ENCODE measurements at regions not wholly inside any gene's neighbourhood (a gene's known extent, or its start where the extent isn't known, plus 50 kb on each side); places are given as distances from the start of the nearest gene placed in this dataset.

DNA sequence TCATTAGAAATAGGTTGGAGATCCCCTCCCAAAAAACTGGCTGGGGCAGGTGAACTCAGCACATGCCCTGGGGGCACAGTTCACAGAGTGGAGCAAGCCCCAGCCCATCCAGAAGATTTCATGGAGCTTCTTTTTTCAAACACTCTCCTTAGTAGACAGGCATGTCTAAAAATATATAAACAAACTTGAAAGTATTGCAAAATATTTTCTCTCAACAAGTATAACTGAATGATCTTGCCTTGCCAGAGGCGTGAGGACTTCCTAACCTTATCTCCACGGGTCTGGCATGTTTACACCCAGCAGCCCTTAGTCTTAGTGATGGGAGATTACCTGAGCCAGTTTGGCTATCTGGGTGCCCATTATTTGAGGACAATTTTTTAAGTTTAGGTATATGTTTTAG is 107.1 kb downstream of the QRSL1 start:
- DNase-seq (ENCODE audit: extremely low read depth, low read depth): no peak
- H3K4me3 ChIP-seq (replicated peaks; ENCODE audit: low read depth, low read length): no peak overlapping the region
- TF ChIP-seq, protein P1, sequence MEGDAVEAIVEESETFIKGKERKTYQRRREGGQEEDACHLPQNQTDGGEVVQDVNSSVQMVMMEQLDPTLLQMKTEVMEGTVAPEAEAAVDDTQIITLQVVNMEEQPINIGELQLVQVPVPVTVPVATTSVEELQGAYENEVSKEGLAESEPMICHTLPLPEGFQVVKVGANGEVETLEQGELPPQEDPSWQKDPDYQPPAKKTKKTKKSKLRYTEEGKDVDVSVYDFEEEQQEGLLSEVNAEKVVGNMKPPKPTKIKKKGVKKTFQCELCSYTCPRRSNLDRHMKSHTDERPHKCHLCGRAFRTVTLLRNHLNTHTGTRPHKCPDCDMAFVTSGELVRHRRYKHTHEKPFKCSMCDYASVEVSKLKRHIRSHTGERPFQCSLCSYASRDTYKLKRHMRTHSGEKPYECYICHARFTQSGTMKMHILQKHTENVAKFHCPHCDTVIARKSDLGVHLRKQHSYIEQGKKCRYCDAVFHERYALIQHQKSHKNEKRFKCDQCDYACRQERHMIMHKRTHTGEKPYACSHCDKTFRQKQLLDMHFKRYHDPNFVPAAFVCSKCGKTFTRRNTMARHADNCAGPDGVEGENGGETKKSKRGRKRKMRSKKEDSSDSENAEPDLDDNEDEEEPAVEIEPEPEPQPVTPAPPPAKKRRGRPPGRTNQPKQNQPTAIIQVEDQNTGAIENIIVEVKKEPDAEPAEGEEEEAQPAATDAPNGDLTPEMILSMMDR (IDR thresholded peaks at IDR 0.05; ENCODE audit: low read depth, low read length, missing control alignments): no peak

DNA sequence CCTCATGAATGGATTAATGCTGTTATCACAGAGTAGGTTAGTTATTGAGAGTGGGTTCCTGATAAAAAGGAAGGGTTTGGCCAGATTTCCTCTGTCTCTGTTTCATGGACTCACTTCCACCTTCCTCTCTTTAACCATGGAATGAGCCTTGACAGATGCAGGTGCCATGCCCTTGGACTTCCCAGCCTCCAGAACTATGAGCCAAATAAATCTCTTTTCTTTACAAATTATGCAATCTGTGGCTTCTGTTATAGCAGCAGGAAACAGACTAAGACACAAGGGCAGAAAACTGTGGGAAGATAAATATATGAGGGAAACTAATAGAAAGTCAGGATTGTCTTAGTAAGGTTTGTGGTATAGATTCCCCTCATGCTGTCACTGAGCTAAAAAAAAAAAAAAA is 106.5 kb downstream of the QRSL1 start:
- no peak for DNase-seq (ENCODE audit: extremely low read depth, low read depth)
- H3K4me3 ChIP-seq (replicated peaks; ENCODE audit: low read depth, low read length): no peak overlapping the region
- TF ChIP-seq, protein P1 (IDR thresholded peaks at IDR 0.05; ENCODE audit: low read depth, low read length, missing control alignments): no peak

DNA sequence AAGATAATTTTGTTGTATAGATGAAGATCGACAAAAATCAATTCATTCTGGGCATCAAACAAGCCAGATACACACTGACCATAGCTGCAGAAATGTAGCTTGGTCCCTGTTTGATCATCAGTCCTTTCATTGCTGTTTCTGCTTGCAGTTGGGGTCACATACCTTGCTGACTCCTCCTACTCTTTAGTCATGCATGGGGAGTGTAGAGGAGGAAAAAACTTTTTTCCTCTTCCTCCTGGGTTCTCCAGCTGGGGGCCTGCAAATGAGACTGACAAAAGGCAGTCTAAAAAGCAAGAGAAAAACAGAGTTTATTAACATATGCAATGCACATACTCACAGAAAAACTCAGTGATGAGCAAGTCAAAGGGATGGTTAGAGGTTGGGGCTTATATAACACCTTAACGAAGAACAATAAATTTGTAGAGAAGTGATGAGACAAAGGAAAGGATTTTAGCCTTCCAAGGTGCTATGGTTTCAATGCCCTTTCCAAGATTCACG is 105.8 kb downstream of the QRSL1 start:
- TF ChIP-seq, protein P1 (IDR thresholded peaks at IDR 0.05; ENCODE audit: low read depth, low read length, missing control alignments): no peak
- DNase-seq (ENCODE audit: extremely low read depth, low read depth): no peak
- no peak overlapping the region for H3K4me3 ChIP-seq (replicated peaks; ENCODE audit: low read depth, low read length)

DNA sequence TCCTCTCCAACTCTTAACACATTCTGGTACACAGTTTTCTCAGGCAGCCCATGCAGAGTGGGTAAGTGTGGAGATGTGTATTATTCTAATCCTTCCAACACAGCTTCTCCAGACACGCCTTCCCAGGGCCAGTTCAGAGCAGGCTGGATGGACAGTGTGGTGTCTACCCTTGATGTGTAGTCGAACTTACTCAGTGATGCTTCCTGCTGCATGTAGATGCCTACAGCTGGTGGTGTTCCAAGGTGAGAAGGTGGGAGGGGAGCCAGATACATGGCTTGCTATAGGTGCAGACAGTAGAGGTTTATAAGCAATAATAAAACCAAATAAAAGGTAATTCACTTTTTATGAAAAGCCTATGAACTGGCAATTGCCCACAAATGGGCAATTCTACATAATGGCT is 104.0 kb downstream of the QRSL1 start:
- H3K4me3 ChIP-seq (replicated peaks; ENCODE audit: low read depth, low read length): no peak overlapping the region
- TF ChIP-seq, protein P1 (IDR thresholded peaks at IDR 0.05; ENCODE audit: low read depth, low read length, missing control alignments): no peak
- DNase-seq (ENCODE audit: extremely low read depth, low read depth): no peak

DNA sequence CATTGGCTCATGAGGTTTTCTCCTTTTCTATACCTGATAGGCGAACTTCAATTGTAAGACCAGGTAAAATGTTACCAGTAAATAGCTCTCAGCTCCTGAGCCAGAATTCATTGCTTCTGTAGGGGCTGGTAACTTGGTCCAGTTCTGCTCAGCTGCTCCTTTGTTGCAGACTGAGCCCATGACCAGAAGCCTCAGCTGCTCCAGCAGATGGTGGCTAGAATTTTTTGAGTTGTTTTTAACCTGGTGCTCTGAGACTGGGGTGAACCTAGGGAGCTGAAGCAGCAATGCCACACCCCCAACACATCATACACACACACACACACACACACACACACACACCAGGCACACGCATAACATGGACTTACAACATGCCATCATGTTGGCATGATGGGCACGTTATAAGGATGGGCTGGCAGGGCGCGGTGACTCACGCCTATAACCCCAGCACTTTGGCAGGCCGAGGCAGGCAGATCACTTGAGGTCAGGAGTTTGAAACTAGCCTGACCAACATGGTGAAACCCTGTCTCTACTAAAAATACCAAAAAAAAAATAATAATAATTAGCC is 103.1 kb downstream of the QRSL1 start:
- TF ChIP-seq, protein P1 (IDR thresholded peaks at IDR 0.05; ENCODE audit: low read depth, low read length, missing control alignments): no peak
- H3K4me3 ChIP-seq (replicated peaks; ENCODE audit: low read depth, low read length): no peak overlapping the region
- no peak for DNase-seq (ENCODE audit: extremely low read depth, low read depth)

DNA sequence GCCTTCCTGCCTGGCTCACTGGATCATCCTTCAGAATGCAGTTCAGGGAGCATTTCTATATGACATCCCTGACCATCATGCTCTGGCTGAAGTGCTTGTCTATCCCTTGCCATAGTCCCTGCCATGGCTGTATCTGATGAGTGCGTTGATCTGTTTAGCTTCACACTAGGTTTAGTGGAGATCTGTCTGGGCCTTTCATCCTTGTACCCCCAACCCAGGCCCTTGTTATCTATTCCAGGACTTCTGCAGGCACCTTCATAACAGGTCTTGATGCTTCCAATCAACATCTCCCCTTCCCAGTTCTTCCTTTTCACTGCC is 102.4 kb downstream of the QRSL1 start:
- TF ChIP-seq, protein P1 (IDR thresholded peaks at IDR 0.05; ENCODE audit: low read depth, low read length, missing control alignments): no peak
- H3K4me3 ChIP-seq (replicated peaks; ENCODE audit: low read depth, low read length): no peak overlapping the region
- no peak for DNase-seq (ENCODE audit: extremely low read depth, low read depth)

All from HFF-Myc (cell line).